Heart left ventricle (tissue), 13 donors: ENCODE measurements at regions not wholly inside any gene's neighbourhood (a gene's known extent, or its start where the extent isn't known, plus 50 kb on each side); places are given as distances from the start of the nearest gene placed in this dataset.

ENCODE experiments used
- CTCF ChIP-seq, 12 donors: fragments of 200-600 bp; sonication (generic) in 4 of 12; IDR thresholded peaks; one replicate each; pipeline versions ENCODE4 v1.5.0 to v1.8.0; 2018 to 2022; ENCODE audit warnings: antibody characterized with exemption in 12 of 12, mild to moderate bottlenecking in 5 of 12
- POLR2A ChIP-seq, 2 donors: fragments of 450-650 bp; IDR thresholded peaks; one replicate each; pipeline ENCODE4 v1.6.1; 2017; ENCODE audit warnings: antibody characterized with exemption in 2 of 2, mild to moderate bottlenecking in 2 of 2, moderate library complexity in 2 of 2
- donor health status: ischemic (EF 13 %, LVEDD 7.1; RV severe dilation, severe dysfunction).
- donor health status: DM: no; HTN: yes; CAD: no.
- donor health status: DM: no; HTN: no; CAD: no.
- donor health status: ischemic (EF 25% LVEDD 6.9; RV normal size, moderate dysfunction).
- donor health status: ischemic (EF 25% LVEDD 5.7; RV mildly dilated, moderate dysfunction).
- donor health status: ischemic (EF 35%, LVEDD 5.7; RV mildly dilated, moderate dysfunction).
- donor health status: nonischemic (EF 11% LVEDD 7.7; RV severe dilation, severe dysfunction).
- donor health status: DM: yes; HTN: yes; CAD: no.
- donor health status: PGD.
- donor health status: ischemic (EF 29% LVEDD 5.4; RV normal size, mild dysfunction).
- donor health status: nonischemic (EF 23%, LVEDD 6.1; RV moderate dilation, normal function).

GRCh38 chr1:245014247-245015029 lies 140.3 kb upstream of the KIF26B start:
- no peak for TF ChIP-seq CTCF (IDR thresholded peaks at IDR 0.05)
- no peak for TF ChIP-seq POLR2A (IDR thresholded peaks at IDR 0.05)
